SK-N-SH treated with all-trans-retinoic acid at 6 μM for 48 hours (cell line): ENCODE measurements at regions not wholly inside any gene's neighbourhood (a gene's known extent, or its start where the extent isn't known, plus 50 kb on each side); places are given as distances from the start of the nearest gene placed in this dataset.

Experiments
- ARNTL ChIP-seq: fragments of 450-650 bp; formaldehyde crosslinking; IDR thresholded peaks from 2 replicates; pipeline ENCODE4 v1.5.0; 2020; ENCODE audit warnings: low read depth, mild to moderate bottlenecking, moderate library complexity, borderline replicate concordance
- CSDC2 ChIP-seq: fragments of 250-450 bp; sonication (Bioruptor Pico); IDR thresholded peaks from 2 replicates; pipeline ENCODE4 v1.5.0; 2020; ENCODE audit warnings: mild to moderate bottlenecking, moderate library complexity
- CSRNP3 ChIP-seq: fragments of 250-450 bp; sonication (Bioruptor Pico); IDR thresholded peaks from 2 replicates; pipeline ENCODE4 v1.5.1; 2021; ENCODE audit warnings: mild to moderate bottlenecking, moderate library complexity
- ZFP3 ChIP-seq: fragments of 250-450 bp; sonication (Bioruptor Pico); IDR thresholded peaks from 2 replicates; pipeline ENCODE4 v1.5.0; 2020; ENCODE audit warnings: mild to moderate bottlenecking, moderate library complexity

- TF ChIP-seq ZFP3 (CRISPR knock-in tag) = no peak
- no peak for TF ChIP-seq ARNTL
- TF ChIP-seq CSDC2 (CRISPR knock-in tag) = no peak
- TF ChIP-seq CSRNP3 (CRISPR knock-in tag) = no peak
These were observed 478.6 kb upstream of the C9orf72 start for GRCh38 chr9:28051559-28052503.
